K562 (cell line): ENCODE measurements at regions not wholly inside any gene's neighbourhood (a gene's known extent, or its start where the extent isn't known, plus 50 kb on each side); places are given as distances from the start of the nearest gene placed in this dataset.

ENCODE experiments used
- ATAC-seq: fragments of 200-7000 bp; cut with Tn5 transposase; 3 replicates; pipeline ENCODE4 v1.9.1; 2020; ENCODE audit warnings: moderate library complexity
- BruUV-seq: library from RNA; stranded (reverse); fragments of 400-500 nt; replicated peaks from 2 replicates; lab custom pipeline; 2021; lab: Mats Ljungman, UMichigan
- CTCF ChIA-PET: fragments of 300-600 bp; formaldehyde crosslinking; extraction: SDS; loops from one replicate; lab custom pipeline; 2021; ENCODE audit warnings: low intra/inter-chr PET ratio; lab: Yijun Ruan, JAX
- POLR2A ChIA-PET: fragments of 300-600, 350-650 bp; sonication (Branson Sonifier 250); formaldehyde crosslinking; extraction: SDS; loops from one replicate; lab custom pipeline; 2021; ENCODE audit warnings: antibody characterized with exemption, inconsistent platforms; lab: Yijun Ruan, JAX
- DNase-seq, 4 experiments: peaks; one replicate each; pipeline versions ENCODE4 v3.0.0 to v3.0.0-alpha.2; 2011 to 2018; ENCODE audit warnings: low spot score in 3 of 4, mixed read lengths in 3 of 4; ENCODE audit errors: extremely low read depth in 1 of 4
- FAIRE-seq: peaks from 2 replicates; lab custom pipeline; 2011; peaks lifted over from hg19 to GRCh38; lab: Jason Lieb, UNC
- H2AFZ ChIP-seq: 2 replicates; pipeline ENCODE4 v1.6.0; 2011; ENCODE audit warnings: low read depth, low read length, control low read depth, inconsistent platforms
- H3K27ac ChIP-seq: fragments of 200-600 bp; 3 replicates; pipeline ENCODE4 v1.8.0; 2011; ENCODE audit warnings: low read depth, mild to moderate bottlenecking, control low read depth, inconsistent platforms, low read length, moderate library complexity, mixed read lengths; ENCODE audit errors: extremely low read depth
- H3K27me3 ChIP-seq, 2 experiments: fragments of 300-600 bp in 1 of 2; 2 replicates in 1 of 2; 3 replicates in 1 of 2; pipeline versions ENCODE4 v1.6.0 to v1.8.0; 2011; ENCODE audit warnings: inconsistent platforms in 2 of 2, low read length in 2 of 2, mild to moderate bottlenecking in 1 of 2, mixed read lengths in 1 of 2, moderate library complexity in 1 of 2; ENCODE audit not compliant: control insufficient read depth in 2 of 2, insufficient read depth in 2 of 2
- H3K36me3 ChIP-seq: fragments of 300-600 bp; 3 replicates; pipeline ENCODE4 v1.8.0; 2011; ENCODE audit warnings: mild to moderate bottlenecking, low read length, inconsistent platforms; ENCODE audit not compliant: control insufficient read depth, insufficient read depth
- H3K4me1 ChIP-seq, 2 experiments: fragments of 200-600 bp in 1 of 2; replicated peaks in 1 of 2; 2 replicates in 1 of 2; 3 replicates in 1 of 2; pipeline versions ENCODE4 v1.5.1 to v1.8.0; 2011; ENCODE audit warnings: inconsistent platforms in 2 of 2, low read length in 2 of 2, mild to moderate bottlenecking in 1 of 2, mixed read lengths in 1 of 2, moderate library complexity in 1 of 2; ENCODE audit not compliant: control insufficient read depth in 2 of 2, insufficient read depth in 2 of 2
- H3K4me2 ChIP-seq: 2 replicates; pipeline ENCODE4 v1.6.1; 2011; ENCODE audit warnings: low read length, control low read depth, inconsistent platforms, mixed read lengths; ENCODE audit not compliant: insufficient read depth
- H3K4me3 ChIP-seq: fragments of 200-600 bp; sonication (generic), shearing (Covaris generic); 2 replicates; pipeline ENCODE4 v1.5.1; 2016; ENCODE audit warnings: control low read depth, inconsistent platforms
- H3K79me2 ChIP-seq: fragments of 200-600 bp; 3 replicates; pipeline ENCODE4 v1.8.0; 2011; ENCODE audit warnings: low read length, inconsistent platforms; ENCODE audit not compliant: control insufficient read depth, insufficient read depth
- H3K9ac ChIP-seq, 2 experiments: 2 replicates each; pipeline versions ENCODE4 v1.6.0 to v1.6.1; 2011; ENCODE audit warnings: low read depth in 2 of 2, low read length in 2 of 2, control low read depth in 1 of 2, inconsistent platforms in 1 of 2, mild to moderate bottlenecking in 1 of 2, mixed read lengths in 1 of 2; ENCODE audit not compliant: insufficient read depth in 1 of 2
- H3K9me1 ChIP-seq: one replicate; pipeline ENCODE4 v1.6.0; 2011; ENCODE audit warnings: inconsistent platforms, mild to moderate bottlenecking, low read length, moderate library complexity; ENCODE audit not compliant: control insufficient read depth, insufficient read depth
- H3K9me3 ChIP-seq: replicated peaks from 2 replicates; pipeline ENCODE4 v1.5.1; 2011; ENCODE audit warnings: low read depth, low read length, inconsistent platforms; ENCODE audit not compliant: control insufficient read depth, insufficient read depth
- H4K20me1 ChIP-seq: replicated peaks from 2 replicates; pipeline ENCODE4 v1.6.1; 2011; ENCODE audit warnings: low read length, inconsistent platforms, mixed read lengths; ENCODE audit not compliant: control insufficient read depth, insufficient read depth
- ASH1L ChIP-seq: fragments of 450-650 bp; IDR thresholded peaks from 2 replicates; pipeline ENCODE4 v1.6.1; 2018; ENCODE audit warnings: borderline replicate concordance, mild to moderate bottlenecking, low read depth; ENCODE audit not compliant: partially characterized antibody
- MTA3 ChIP-seq: fragments of 450-650 bp; formaldehyde crosslinking; IDR thresholded peaks from 2 replicates; pipeline ENCODE4 v1.6.1; 2017; ENCODE audit warnings: mild to moderate bottlenecking, borderline replicate concordance
- NBN ChIP-seq: fragments of 450-650 bp; IDR thresholded peaks from 2 replicates; pipeline ENCODE4 v1.6.1; 2016; ENCODE audit warnings: low read depth, mild to moderate bottlenecking
- NCOR1 ChIP-seq: fragments of 450-650 bp; IDR thresholded peaks from 2 replicates; pipeline ENCODE4 v1.6.1; 2016; ENCODE audit warnings: mild to moderate bottlenecking, moderate library complexity
- NEUROD1 ChIP-seq: fragments of 150-350 bp; IDR thresholded peaks from 2 replicates; pipeline ENCODE4 v1.6.1; 2014; ENCODE audit warnings: borderline replicate concordance, low read length, low read depth; ENCODE audit not compliant: partially characterized antibody
- TARDBP ChIP-seq: fragments of 450-650 bp; IDR thresholded peaks from 2 replicates; pipeline ENCODE4 v1.6.1; 2016
- THRAP3 ChIP-seq: fragments of 450-650 bp; IDR thresholded peaks from 2 replicates; pipeline ENCODE4 v1.6.1; 2016; ENCODE audit warnings: mild to moderate bottlenecking, inconsistent platforms, borderline replicate concordance
- ZNF217 ChIP-seq: sonication (generic); formaldehyde crosslinking; IDR thresholded peaks from 2 replicates; pipeline ENCODE4 v1.8.0; 2022; ENCODE audit warnings: mild to moderate bottlenecking, missing genetic modification reagents
- ZNF3 ChIP-seq: fragments of 250-450 bp; sonication (Bioruptor Pico); IDR thresholded peaks from 2 replicates; pipeline ENCODE4 v1.5.0; 2021; ENCODE audit warnings: mild to moderate bottlenecking, moderate library complexity
- ZNF764 ChIP-seq: fragments of 250-450 bp; sonication (Bioruptor Pico); IDR thresholded peaks from 2 replicates; pipeline ENCODE4 v1.4.0; 2020; ENCODE audit warnings: low read depth, mild to moderate bottlenecking, moderate library complexity
- whole genome bisulfite sequencing: fragments of 100-300 bp; shearing (Covaris generic); methylation state at CpG from one replicate; pipeline ENCODE4 v1.1.6; 2016; ENCODE audit warnings: low coverage, mixed read lengths; ENCODE audit not compliant: insufficient coverage; ENCODE audit errors: missing lambda C conversion rate; 5-methylcytosine and 5-hydroxymethylcytosine counted together
- in situ Hi-C: fragments of 300-500 bp; cut with MboI; formaldehyde crosslinking; loops from 4 replicates; pipeline ENCODE4 v1.15.0; 2018; ENCODE audit warnings: inconsistent platforms, mixed read lengths
- intact Hi-C: fragments of 100-400 bp; cut with micrococcal nuclease; formaldehyde crosslinking; loops from 2 replicates; pipeline ENCODE4 v1.14.2; 2022
- TF ChIP-seq, protein P1 (sequence below): sonication (generic); formaldehyde crosslinking; IDR thresholded peaks from 2 replicates; pipeline ENCODE4 v1.9.0; 2022; ENCODE audit warnings: mild to moderate bottlenecking, missing genetic modification reagents
- TF ChIP-seq, protein P2 (sequence below): fragments of 450-650 bp; formaldehyde crosslinking; IDR thresholded peaks from 2 replicates; pipeline ENCODE4 v1.4.0; 2022; ENCODE audit warnings: missing genetic modification characterization
- TF ChIP-seq, protein P3 (sequence below): sonication (generic); formaldehyde crosslinking; IDR thresholded peaks from 2 replicates; pipeline ENCODE4 v1.8.0; 2023; ENCODE audit warnings: mild to moderate bottlenecking, missing genetic modification reagents
- TF ChIP-seq, protein P4 (sequence below): IDR thresholded peaks from 3 replicates; pipeline ENCODE4 v1.6.1; 2011; ENCODE audit warnings: borderline replicate concordance, mild to moderate bottlenecking, moderate library complexity; ENCODE audit not compliant: insufficient read length; ENCODE audit errors: extremely low read depth

DNA sequence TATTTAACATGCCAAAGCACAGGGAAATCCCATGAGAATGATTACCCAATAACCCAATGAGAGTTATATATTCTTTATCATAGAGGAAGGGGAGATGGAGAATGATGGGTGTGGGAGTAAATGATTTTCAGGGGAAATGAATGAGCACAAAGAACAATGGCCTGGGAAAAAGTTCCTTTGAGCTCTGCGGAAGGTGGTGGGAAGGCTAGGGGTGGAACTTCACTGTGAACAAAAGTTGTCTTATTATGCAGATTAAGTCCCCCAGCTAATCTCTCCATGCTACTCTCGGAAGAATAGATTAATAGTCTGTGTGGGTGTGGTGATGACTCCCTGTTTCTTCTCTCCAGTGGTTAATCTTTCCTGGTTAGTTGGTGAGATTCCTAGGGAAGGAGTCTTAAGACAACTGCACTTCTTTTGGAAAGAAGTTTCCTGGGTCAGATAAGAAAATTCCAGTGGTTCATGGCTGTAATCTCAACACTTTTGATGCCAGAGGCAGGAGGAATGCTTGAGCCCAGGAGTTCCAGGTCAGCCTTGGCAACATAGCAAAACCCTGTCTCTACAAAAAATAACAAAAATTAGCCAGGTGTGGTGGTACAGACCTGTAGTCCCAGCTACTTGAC is 71.6 kb downstream of the DNTTIP2 start:
- H3K9me1 ChIP-seq = no peaks in the 10 kb centered on the region
- H3K9me3 ChIP-seq = no peaks in the 10 kb centered on the region
- BruUV-seq = no TSS peak
- H3K4me3 ChIP-seq = no peak overlapping the region
- H3K9ac ChIP-seq = no peak overlapping the region
- no peak for FAIRE-seq
- ChIA-PET POLR2A (interaction anchor here (0.7 kb wide), 1 partner anchor 8 kb away, joined by 3 read pairs; no protein-coding TSS in a partner anchor), CTCF (no interaction called here)
- H3K4me1 ChIP-seq = no peaks in the 10 kb centered on the region; a peak in 1 of 5 replicates
- 25% methylated on average over 2 of the region's 2 CpGs for WGBS
- H4K20me1 ChIP-seq = no peaks in the 10 kb centered on the region
- no peaks in the 10 kb centered on the region for H3K79me2 ChIP-seq
- ATAC-seq = no peak
- no peaks in the 10 kb centered on the region for H3K36me3 ChIP-seq
- H2AFZ ChIP-seq = no peak overlapping the region
- no peak overlapping the region for H3K4me2 ChIP-seq
- H3K27ac ChIP-seq = no peak overlapping the region
- no peak for DNase-seq
- H3K27me3 ChIP-seq = peaks cover 4 to 9% of the 10 kb centered on the region in 2 experiments; a peak in 2 of 5 replicates
- intact Hi-C loops (no loop called here), in situ Hi-C loops (no loop called here)
- TF ChIP-seq, protein P1, sequence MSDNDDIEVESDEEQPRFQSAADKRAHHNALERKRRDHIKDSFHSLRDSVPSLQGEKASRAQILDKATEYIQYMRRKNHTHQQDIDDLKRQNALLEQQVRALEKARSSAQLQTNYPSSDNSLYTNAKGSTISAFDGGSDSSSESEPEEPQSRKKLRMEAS = no peak
- TF ChIP-seq NCOR1 = no peak
- no peak for TF ChIP-seq MTA3
- no peak for TF ChIP-seq NEUROD1
- TF ChIP-seq THRAP3 = no peak
- no peak for TF ChIP-seq ZNF217 (CRISPR knock-in tag)
- no peak for TF ChIP-seq ZNF3 (CRISPR knock-in tag)
- no peak for TF ChIP-seq TARDBP
- TF ChIP-seq NBN = no peak
- TF ChIP-seq, protein P2, sequence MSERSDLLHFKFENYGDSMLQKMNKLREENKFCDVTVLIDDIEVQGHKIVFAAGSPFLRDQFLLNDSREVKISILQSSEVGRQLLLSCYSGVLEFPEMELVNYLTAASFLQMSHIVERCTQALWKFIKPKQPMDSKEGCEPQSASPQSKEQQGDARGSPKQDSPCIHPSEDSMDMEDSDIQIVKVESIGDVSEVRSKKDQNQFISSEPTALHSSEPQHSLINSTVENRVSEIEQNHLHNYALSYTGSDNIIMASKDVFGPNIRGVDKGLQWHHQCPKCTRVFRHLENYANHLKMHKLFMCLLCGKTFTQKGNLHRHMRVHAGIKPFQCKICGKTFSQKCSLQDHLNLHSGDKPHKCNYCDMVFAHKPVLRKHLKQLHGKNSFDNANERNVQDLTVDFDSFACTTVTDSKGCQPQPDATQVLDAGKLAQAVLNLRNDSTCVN = no peak
- TF ChIP-seq, protein P3, sequence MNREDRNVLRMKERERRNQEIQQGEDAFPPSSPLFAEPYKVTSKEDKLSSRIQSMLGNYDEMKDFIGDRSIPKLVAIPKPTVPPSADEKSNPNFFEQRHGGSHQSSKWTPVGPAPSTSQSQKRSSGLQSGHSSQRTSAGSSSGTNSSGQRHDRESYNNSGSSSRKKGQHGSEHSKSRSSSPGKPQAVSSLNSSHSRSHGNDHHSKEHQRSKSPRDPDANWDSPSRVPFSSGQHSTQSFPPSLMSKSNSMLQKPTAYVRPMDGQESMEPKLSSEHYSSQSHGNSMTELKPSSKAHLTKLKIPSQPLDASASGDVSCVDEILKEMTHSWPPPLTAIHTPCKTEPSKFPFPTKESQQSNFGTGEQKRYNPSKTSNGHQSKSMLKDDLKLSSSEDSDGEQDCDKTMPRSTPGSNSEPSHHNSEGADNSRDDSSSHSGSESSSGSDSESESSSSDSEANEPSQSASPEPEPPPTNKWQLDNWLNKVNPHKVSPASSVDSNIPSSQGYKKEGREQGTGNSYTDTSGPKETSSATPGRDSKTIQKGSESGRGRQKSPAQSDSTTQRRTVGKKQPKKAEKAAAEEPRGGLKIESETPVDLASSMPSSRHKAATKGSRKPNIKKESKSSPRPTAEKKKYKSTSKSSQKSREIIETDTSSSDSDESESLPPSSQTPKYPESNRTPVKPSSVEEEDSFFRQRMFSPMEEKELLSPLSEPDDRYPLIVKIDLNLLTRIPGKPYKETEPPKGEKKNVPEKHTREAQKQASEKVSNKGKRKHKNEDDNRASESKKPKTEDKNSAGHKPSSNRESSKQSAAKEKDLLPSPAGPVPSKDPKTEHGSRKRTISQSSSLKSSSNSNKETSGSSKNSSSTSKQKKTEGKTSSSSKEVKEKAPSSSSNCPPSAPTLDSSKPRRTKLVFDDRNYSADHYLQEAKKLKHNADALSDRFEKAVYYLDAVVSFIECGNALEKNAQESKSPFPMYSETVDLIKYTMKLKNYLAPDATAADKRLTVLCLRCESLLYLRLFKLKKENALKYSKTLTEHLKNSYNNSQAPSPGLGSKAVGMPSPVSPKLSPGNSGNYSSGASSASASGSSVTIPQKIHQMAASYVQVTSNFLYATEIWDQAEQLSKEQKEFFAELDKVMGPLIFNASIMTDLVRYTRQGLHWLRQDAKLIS (CRISPR knock-in tag) = no peak
- TF ChIP-seq ASH1L = no peak
- no peak for TF ChIP-seq ZNF764
- TF ChIP-seq, protein P4, sequence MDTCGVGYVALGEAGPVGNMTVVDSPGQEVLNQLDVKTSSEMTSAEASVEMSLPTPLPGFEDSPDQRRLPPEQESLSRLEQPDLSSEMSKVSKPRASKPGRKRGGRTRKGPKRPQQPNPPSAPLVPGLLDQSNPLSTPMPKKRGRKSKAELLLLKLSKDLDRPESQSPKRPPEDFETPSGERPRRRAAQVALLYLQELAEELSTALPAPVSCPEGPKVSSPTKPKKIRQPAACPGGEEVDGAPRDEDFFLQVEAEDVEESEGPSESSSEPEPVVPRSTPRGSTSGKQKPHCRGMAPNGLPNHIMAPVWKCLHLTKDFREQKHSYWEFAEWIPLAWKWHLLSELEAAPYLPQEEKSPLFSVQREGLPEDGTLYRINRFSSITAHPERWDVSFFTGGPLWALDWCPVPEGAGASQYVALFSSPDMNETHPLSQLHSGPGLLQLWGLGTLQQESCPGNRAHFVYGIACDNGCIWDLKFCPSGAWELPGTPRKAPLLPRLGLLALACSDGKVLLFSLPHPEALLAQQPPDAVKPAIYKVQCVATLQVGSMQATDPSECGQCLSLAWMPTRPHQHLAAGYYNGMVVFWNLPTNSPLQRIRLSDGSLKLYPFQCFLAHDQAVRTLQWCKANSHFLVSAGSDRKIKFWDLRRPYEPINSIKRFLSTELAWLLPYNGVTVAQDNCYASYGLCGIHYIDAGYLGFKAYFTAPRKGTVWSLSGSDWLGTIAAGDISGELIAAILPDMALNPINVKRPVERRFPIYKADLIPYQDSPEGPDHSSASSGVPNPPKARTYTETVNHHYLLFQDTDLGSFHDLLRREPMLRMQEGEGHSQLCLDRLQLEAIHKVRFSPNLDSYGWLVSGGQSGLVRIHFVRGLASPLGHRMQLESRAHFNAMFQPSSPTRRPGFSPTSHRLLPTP = no peak
